HG03045 (cell line): ENCODE measurements at regions not wholly inside any gene's neighbourhood (a gene's known extent, or its start where the extent isn't known, plus 50 kb on each side); places are given as distances from the start of the nearest gene placed in this dataset.

Experiments used
- ATAC-seq: cut with Tn5 transposase; IDR thresholded peaks from one replicate; pipeline ENCODE4 v1.9.1; 2021; ENCODE audit warnings: mild to moderate bottlenecking, moderate library complexity; ENCODE audit not compliant: unreplicated experiment

GRCh38 chr2:160910681-160911080 is 249.5 kb upstream of the TANK start:
- ATAC-seq, result no peak

DNA sequence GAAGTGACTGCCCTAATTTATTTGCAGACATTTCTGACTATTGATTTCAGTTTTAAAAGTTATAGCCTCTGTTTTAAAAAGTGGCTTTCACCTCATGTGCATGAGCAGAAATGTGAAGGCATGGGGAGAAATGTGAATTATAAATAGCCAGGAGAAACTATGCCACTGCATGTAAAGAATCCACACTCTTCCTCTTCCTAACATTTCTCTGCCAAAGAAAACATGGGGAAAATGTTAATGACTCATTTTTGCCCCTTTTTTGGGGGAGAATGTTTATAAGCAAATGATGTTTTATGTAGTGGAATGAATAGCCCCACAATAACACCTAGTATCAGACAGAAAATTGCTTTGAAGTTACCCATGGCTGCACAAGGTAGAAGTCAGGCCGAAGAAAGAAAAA is 249.0 kb upstream of the TANK start:
- ATAC-seq, result no peak

GRCh38 chr2:160912276-160912675 is 248.0 kb upstream of the TANK start:
- no peak for ATAC-seq

GRCh38 chr2:160913323-160913722 is 246.9 kb upstream of the TANK start:
- ATAC-seq, result no peak

GRCh38 chr2:160914217-160914616 is 246.0 kb upstream of the TANK start:
- no peak for ATAC-seq

DNA sequence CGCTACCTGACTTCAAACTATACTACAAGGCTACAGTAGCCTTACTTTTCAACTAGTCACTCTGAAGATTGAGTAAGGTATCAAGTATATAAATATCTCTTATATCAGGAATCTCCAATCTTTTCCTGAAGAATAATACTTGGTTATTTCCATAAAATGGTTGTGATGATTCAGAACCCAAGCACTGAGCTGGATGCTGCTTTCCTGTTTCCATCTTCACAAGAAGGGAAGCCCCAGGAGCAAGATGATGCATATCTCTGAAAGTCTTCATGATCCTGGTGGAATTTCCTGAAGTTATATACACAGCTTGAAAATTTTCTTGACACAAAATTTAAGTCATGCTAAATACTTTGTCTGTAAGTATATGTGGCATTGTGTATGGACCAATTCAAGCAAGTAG is 243.9 kb upstream of the TANK start:
- ATAC-seq, result no peak

DNA sequence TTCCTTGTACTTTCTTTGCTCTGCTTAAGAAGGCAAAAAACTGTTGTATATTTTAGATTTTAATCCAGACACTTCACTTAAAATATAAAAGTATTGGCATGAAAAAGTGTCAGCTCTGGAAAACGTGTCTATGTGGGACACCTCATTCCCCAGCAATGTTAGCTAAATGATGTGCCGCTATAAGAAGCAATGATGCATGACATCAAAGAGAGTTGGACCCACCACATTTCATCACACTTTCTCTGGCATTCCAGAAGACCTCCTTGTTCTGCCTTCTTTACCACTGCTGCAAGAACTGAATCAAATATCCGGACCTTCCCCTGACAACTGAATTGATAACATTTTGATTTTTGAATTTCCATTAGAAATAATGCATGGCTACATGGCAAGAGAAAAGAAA is 242.4 kb upstream of the TANK start:
- ATAC-seq, result no peak

GRCh38 chr2:160918258-160918657 is 242.0 kb upstream of the TANK start:
- no peak for ATAC-seq

DNA sequence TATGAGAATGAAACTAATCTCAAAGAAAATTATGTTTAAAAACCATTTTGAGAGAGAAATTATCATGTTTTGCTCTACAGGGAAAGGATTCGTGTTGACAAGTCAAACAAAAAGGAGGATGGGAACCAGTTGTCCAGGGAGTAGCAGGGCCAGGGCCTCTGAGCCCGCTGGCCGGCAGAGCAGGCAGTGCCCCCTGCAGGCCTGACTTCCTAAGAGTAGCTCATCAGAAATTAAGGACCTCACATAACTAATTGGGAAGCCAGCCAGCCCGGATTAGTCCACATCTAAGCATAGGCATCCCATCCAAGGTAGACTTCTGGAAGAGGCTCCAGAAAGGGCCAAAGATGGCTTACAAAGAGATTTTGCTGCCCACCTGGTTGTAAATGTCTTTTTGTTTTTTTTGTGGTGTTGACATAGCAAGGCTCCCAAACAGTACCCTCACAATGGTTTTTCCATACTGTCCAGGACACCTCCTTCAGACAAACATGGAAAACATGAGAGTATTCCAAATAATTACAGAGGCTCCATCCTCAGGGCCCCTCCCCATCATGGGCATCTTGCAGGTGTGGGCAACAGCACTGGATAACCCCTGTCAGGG is 241.2 kb upstream of the TANK start:
- ATAC-seq, result no peak

DNA sequence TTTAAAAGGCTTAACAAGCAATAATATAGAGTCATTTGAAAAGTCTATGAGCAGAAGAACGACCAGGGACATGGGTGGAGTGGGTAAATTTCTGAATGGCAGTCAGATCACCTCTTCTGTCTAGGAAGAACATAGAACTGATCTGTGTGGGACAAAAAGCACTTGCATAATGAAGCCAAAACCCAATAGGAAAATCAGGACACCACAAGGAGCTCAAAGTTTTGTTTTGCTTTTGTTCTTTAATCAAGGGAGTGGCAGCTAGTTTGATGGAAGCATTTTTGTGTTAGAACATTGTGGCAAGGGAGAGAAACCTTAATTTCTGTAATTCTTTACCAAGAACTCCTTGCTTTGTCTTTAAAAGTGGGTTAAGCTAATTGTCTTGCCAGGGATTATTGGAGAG is 240.2 kb upstream of the TANK start:
- no peak for ATAC-seq

DNA sequence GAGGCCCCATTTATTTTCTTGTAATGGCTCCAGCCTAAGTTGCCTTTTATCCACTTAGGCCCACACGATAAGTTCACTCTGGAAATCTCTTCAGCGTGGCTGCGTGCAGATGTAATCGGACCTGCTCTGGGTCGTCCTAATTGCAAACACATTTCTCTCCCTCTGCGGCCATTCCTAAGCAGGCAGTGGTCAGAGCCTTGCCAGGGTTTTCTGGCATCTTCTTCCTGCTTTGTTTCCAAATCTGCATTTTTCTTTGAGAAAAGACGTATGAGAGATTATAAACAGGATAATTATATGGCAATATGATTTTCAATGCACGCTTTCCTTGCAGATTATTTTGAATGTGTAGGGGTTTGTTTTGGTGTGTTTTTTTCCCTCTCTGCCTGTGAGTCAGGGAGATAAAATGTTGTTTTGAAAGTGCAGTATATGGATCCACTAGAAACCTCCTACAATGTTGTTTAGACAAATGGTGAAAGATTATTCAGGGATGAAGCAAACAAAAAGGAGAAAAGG is 239.4 kb upstream of the TANK start:
- no peak for ATAC-seq

- no peak for ATAC-seq
Measured at GRCh38 chr2:160921386-160921964, 238.8 kb upstream of the TANK start.

DNA sequence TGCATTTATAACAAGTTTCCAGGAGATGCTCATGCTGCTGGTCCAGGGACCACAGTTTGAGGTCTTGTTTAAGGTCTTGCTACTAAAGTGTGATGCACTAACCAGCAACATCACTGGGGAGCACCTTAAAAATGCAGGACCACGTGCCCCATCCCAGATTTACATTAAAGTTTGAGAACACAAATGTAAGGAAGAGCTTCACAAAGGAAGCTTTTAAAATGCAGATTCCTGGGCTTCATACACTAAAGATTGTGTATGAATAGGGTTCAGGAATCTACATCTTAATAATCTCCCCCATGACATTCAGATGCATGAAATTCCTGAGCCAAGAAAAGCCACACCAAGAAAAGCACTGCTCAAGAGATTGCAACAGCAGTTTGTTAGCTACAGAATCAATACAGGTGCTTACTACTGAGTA is 235.3 kb upstream of the TANK start:
- ATAC-seq, result no peak

- no peak for ATAC-seq
Measured at GRCh38 chr2:160925956-160926355, 234.3 kb upstream of the TANK start.

DNA sequence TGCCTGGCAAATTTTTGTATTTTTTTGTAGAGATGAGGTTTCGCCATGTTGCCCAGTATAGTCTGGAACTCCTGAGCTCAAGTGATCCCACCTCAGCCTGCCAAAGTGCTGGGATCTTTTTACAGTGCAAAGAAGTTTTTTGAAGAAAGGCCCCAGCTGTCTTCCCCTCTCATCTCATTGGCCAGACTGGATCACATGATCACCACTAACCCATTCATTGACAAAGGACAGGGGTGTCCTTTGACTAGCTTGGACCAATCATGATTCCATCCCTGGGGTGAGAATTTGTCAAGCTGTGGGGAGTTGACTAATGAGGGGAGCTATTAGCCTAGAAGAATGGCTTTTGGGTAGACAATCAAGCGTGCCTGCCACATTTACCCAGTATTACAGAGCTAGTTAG is 232.9 kb upstream of the TANK start:
- no peak for ATAC-seq

DNA sequence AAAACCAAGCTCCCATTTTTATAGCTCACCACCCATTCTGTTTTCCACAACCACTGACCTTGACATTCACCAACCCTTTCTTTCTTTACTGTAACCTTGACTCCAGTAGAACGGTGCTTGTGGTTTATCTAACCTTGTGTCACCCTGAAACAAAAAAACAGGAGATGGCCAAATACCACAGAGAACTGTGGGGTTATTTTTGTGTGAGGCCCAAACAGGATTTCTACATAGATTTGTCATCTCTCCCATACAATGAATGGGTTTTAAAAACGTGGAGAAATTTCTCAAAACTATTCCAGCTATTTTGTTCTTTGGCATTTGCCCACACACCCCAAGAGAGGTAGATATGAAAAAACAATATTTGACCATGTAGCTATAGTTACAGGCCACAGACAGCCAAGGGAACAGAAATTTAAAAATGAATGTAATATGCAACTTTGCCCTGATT is 231.3 kb upstream of the TANK start:
- ATAC-seq, result no peak

GRCh38 chr2:160931531-160931930 is 228.7 kb upstream of the TANK start:
- ATAC-seq, result no peak

DNA sequence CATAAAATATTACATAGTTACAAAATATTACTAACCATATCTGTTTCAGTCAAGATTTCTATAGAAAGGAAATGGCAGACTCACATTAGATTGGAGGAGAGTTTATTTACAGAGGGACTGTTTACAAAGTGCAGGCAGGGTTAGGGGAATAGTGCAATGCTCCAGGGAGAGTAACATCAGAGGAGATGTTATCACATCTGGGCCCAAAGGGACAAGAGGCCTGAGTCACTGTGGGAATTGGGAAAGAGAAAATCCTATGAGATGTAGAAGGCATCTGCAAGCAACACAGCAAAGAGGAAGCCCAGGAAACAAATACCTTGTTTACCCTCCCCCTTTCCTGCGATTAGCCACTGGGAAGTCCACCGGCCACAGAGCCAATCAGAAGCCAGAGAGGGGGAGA is 227.3 kb upstream of the TANK start:
- no peak for ATAC-seq

DNA sequence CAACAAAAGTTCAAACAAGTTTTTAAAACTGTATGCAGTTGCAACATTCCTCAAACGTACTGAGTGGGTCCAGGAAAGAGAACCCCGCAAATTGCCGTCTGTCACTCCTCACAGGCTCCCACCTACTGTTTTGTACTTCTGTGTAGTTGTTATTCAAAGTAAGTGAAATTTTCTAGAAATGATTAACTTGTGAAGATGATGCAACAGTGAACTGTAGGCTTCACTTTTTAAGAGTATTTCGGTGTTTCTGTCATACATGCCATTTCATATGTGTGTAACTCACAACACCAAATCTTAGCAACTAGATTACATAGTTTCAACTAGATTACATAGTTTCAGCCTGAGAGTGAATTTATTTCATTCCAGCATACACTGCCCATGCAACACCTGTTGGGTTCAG is 226.0 kb upstream of the TANK start:
- no peak for ATAC-seq

GRCh38 chr2:160934991-160935390 is 225.2 kb upstream of the TANK start:
- ATAC-seq, result no peak

- ATAC-seq, result no peak
Measured at GRCh38 chr2:160936044-160936806, 224.0 kb upstream of the TANK start.

DNA sequence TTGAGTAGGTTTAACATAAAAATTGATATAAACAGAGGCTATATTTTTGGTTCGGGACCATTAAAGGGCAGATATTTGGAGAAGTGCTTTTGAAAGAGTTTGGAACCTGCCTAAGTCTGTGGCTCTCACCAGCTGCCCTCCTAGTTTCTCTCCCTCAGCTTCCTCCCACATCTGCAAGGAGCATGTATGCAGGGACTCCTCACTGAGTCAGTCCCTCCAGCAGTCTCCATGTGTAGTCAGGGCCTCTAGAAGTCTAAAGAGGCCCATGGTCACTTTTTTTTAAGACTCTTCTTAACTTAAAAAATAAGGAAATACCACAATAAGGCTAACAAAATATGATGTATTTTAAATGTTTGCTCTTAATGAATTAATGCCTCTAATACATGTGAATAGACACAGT is 220.0 kb upstream of the TANK start:
- no peak for ATAC-seq
